ENCODE measurements at regions not wholly inside any gene's neighbourhood (a gene's known extent, or its start where the extent isn't known, plus 50 kb on each side); places are given as distances from the start of the nearest gene placed in this dataset.

DNA sequence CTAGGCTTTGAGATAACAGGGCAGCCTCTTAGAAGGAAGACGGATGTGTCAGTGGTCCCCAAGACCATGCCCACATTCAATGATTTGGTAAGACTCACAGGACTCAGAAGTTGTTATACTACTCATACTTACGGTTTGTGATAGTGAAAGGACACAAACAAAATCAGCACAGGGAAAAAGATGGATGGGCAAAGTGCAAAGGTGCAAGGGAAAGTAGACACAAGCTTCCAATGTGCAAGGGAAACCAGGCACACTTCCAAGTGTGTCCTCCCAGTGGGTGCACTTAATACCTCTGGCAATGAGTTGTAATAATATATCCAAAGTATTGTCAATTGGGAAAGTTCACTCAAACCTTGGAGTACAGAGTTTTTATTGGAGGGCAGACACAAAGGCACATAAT, 53.8 kb upstream of the VCX start:
- TF ChIP-seq POLR2A (IDR thresholded peaks at IDR 0.05; ENCODE audit: low read depth, low read length) = no peak
- TF ChIP-seq POLR2AphosphoS5 (IDR thresholded peaks at IDR 0.05; ENCODE audit: low read depth, low read length) = no peak

Measured in GM12891 (cell line).